CD14-positive monocyte (primary cell): ENCODE measurements at regions not wholly inside any gene's neighbourhood (a gene's known extent, or its start where the extent isn't known, plus 50 kb on each side); places are given as distances from the start of the nearest gene placed in this dataset.
A peak's percentile ranks its signal among the peaks of the same experiment; 100 is the strongest.
"Not testable (repeated sequence)": the region's sequence is repeated elsewhere in the genome, so short reads cannot be mapped to it uniquely, and the experiment has no call there.

Experiments
- DNase-seq, 3 donors: peaks; one replicate each; pipeline ENCODE4 v3.0.0-alpha.2; 2011 to 2022
- H2AFZ ChIP-seq: 2 replicates; pipeline ENCODE4 v1.6.0; 2012; ENCODE audit warnings: mild to moderate bottlenecking, low read depth, low read length, inconsistent platforms; ENCODE audit not compliant: insufficient read depth, poor library complexity, severe bottlenecking
- H3K27ac ChIP-seq, 2 donors: 1 replicate in 1 of 2; 2 replicates in 1 of 2; pipeline ENCODE4 v1.5.1; 2012 to 2013; ENCODE audit warnings: low read length in 2 of 2, control low read depth in 1 of 2, inconsistent platforms in 1 of 2, low read depth in 1 of 2, mild to moderate bottlenecking in 1 of 2
- H3K27me3 ChIP-seq, 2 donors: one replicate each; pipeline versions ENCODE4 v1.6.0 to v1.6.1; 2011 to 2013; ENCODE audit warnings: low read length in 2 of 2; ENCODE audit not compliant: control insufficient read depth in 2 of 2, insufficient read depth in 2 of 2
- H3K36me3 ChIP-seq, 2 donors: replicated peaks in 1 of 2; 1 replicate in 1 of 2; 2 replicates in 1 of 2; pipeline versions ENCODE4 v1.5.1 to v1.6.1; 2012 to 2013; ENCODE audit warnings: low read length in 2 of 2, control low read depth in 1 of 2, inconsistent platforms in 1 of 2, mild to moderate bottlenecking in 1 of 2; ENCODE audit not compliant: insufficient read depth in 2 of 2, control insufficient read depth in 1 of 2
- H3K4me1 ChIP-seq, 2 donors: 1 replicate in 1 of 2; 2 replicates in 1 of 2; pipeline versions ENCODE4 v1.5.1 to v1.6.1; 2012 to 2013; ENCODE audit warnings: low read length in 2 of 2, control low read depth in 1 of 2, inconsistent platforms in 1 of 2, mild to moderate bottlenecking in 1 of 2, moderate library complexity in 1 of 2; ENCODE audit not compliant: insufficient read depth in 2 of 2, control insufficient read depth in 1 of 2
- H3K4me2 ChIP-seq: replicated peaks from 2 replicates; pipeline ENCODE3; 2012; ENCODE audit warnings: low read length, moderate library complexity, mild to moderate bottlenecking; ENCODE audit not compliant: poor library complexity, severe bottlenecking; ENCODE audit errors: extremely low read depth
- H3K4me3 ChIP-seq, 3 experiments: fragments of 200-600 bp in 1 of 3; sonication (generic) in 1 of 3; replicated peaks in 1 of 3; 1 replicate in 2 of 3; 2 replicates in 1 of 3; pipeline ENCODE4 v1.5.1; 2011 to 2013; ENCODE audit warnings: low read length in 3 of 3, mild to moderate bottlenecking in 3 of 3, control low read depth in 2 of 3, low read depth in 2 of 3, inconsistent platforms in 1 of 3, moderate library complexity in 1 of 3
- H3K79me2 ChIP-seq: 2 replicates; pipeline ENCODE4 v1.6.0; 2012; ENCODE audit warnings: mild to moderate bottlenecking, control low read depth, inconsistent platforms, low read length, moderate library complexity; ENCODE audit not compliant: insufficient read depth
- H3K9ac ChIP-seq: 2 replicates; pipeline ENCODE4 v1.6.0; 2017; ENCODE audit warnings: low read length, mild to moderate bottlenecking; ENCODE audit not compliant: insufficient read depth, poor library complexity, severe bottlenecking
- H3K9me3 ChIP-seq, 2 donors: replicated peaks in 1 of 2; 1 replicate in 1 of 2; 2 replicates in 1 of 2; pipeline versions ENCODE4 v1.5.1 to v1.6.1; 2012 to 2013; ENCODE audit warnings: low read length in 2 of 2, control low read depth in 1 of 2; ENCODE audit not compliant: control insufficient read depth in 1 of 2, insufficient read depth in 1 of 2
- H4K20me1 ChIP-seq: 2 replicates; pipeline ENCODE4 v1.6.0; 2012; ENCODE audit warnings: mild to moderate bottlenecking, low read length, control low read depth, moderate library complexity; ENCODE audit not compliant: insufficient read depth
- H3K27ac Mint-ChIP-seq, 7 donors: one replicate each; pipeline ENCODE4 v1.8.0; 2020; ENCODE audit warnings: mild to moderate bottlenecking in 7 of 7, mixed read lengths in 7 of 7, moderate library complexity in 6 of 7, inconsistent platforms in 2 of 7
- H3K27me3 Mint-ChIP-seq, 3 donors: one replicate each; pipeline ENCODE4 v1.8.0; 2021 to 2022; ENCODE audit warnings: low read depth in 3 of 3, mild to moderate bottlenecking in 3 of 3, mixed read lengths in 3 of 3, moderate library complexity in 3 of 3, inconsistent platforms in 1 of 3
- H3K36me3 Mint-ChIP-seq, 2 donors: one replicate each; pipeline ENCODE4 v1.8.0; 2020; ENCODE audit warnings: mixed read lengths in 2 of 2, inconsistent platforms in 1 of 2, mild to moderate bottlenecking in 1 of 2
- H3K4me1 Mint-ChIP-seq: one replicate; pipeline ENCODE4 v1.8.0; 2020; ENCODE audit warnings: mild to moderate bottlenecking, mixed read lengths
- H3K4me3 Mint-ChIP-seq, 2 donors: one replicate each; pipeline ENCODE4 v1.8.0; 2020; ENCODE audit warnings: mild to moderate bottlenecking in 2 of 2, mixed read lengths in 2 of 2, moderate library complexity in 1 of 2
- H3K9me3 Mint-ChIP-seq, 7 donors: one replicate each; pipeline ENCODE4 v1.8.0; 2020 to 2022; ENCODE audit warnings: mixed read lengths in 7 of 7, mild to moderate bottlenecking in 6 of 7, moderate library complexity in 6 of 7, inconsistent platforms in 2 of 7
- WGBS: methylation state at CpG from one replicate; pipeline ENCODE4 v1.1.5; 2013; ENCODE audit warnings: missing lambda C conversion rate; ENCODE audit not compliant: insufficient coverage; 5-methylcytosine and 5-hydroxymethylcytosine counted together
- intact Hi-C, 2 donors: fragments of 100-400 bp; cut with micrococcal nuclease; formaldehyde crosslinking; loops; one replicate each; pipeline versions ENCODE4 v1.15.0 to v1.15.1; 2023
- TF ChIP-seq, protein P1 (sequence below): fragments of 200-600 bp; IDR thresholded peaks from one replicate; pipeline ENCODE4 v1.8.0; 2022; ENCODE audit warnings: antibody characterized with exemption, mild to moderate bottlenecking

DNA sequence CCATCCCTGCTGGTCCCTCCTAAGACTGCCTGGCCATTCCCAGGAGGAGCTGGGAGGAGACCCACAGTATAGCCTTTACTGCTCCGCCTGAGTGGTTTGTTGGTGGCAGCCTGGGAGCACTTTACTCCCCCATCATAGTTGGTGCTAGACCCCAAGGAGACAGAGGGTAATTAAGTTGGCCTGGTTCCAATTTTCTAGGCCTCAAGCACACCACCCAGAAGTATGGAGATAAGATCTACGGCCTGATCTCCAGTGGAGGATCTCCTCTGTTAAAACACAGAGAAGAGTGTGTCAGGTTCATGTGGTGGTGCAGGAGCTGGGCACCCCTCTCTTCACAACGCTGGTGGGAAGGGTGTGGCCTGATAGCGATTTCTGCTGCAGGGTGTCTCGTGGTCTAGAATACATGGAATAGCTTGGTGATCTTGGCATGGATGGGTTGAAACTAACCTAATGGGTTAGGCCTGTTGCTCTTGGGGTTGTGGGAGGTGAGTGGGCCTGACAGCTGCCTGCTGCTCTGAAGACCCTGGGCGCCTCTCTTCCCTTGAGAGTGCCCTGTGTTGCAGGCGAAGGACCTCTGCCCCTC lies 68.5 kb downstream of the FASLG start:
- H4K20me1 ChIP-seq, result no peaks in the 10 kb centered on the region
- Mint-ChIP-seq H3K36me3 (peaks cover 0 to 7% of the 10 kb centered on the region in 2 donors), H3K27me3 (peaks cover 0 to 8% (median 0%) of the 10 kb centered on the region in 3 donors), H3K4me1 (peaks cover 42% of the 10 kb centered on the region), H3K9me3 (peaks cover 7 to 19% (median 14%) of the 10 kb centered on the region in 7 donors), H3K4me3 (no peak overlapping the region), H3K27ac (peak overlapping the region; percentile 21 to 89 (median 57))
- H3K9me3 ChIP-seq, result peaks cover 6 to 8% of the 10 kb centered on the region in 2 donors
- TF ChIP-seq, protein P1, sequence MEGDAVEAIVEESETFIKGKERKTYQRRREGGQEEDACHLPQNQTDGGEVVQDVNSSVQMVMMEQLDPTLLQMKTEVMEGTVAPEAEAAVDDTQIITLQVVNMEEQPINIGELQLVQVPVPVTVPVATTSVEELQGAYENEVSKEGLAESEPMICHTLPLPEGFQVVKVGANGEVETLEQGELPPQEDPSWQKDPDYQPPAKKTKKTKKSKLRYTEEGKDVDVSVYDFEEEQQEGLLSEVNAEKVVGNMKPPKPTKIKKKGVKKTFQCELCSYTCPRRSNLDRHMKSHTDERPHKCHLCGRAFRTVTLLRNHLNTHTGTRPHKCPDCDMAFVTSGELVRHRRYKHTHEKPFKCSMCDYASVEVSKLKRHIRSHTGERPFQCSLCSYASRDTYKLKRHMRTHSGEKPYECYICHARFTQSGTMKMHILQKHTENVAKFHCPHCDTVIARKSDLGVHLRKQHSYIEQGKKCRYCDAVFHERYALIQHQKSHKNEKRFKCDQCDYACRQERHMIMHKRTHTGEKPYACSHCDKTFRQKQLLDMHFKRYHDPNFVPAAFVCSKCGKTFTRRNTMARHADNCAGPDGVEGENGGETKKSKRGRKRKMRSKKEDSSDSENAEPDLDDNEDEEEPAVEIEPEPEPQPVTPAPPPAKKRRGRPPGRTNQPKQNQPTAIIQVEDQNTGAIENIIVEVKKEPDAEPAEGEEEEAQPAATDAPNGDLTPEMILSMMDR, result no peak
- no peak overlapping the region for H3K4me3 ChIP-seq
- 93% methylated on average over 3 of the region's 7 CpGs for WGBS
- H2AFZ ChIP-seq, result no peak overlapping the region
- H3K79me2 ChIP-seq, result no peaks in the 10 kb centered on the region
- peak overlapping the region; percentile 12 for H3K4me2 ChIP-seq
- H3K4me1 ChIP-seq, result peaks cover 31 to 34% of the 10 kb centered on the region in 2 donors
- H3K27ac ChIP-seq, result peak overlapping the region; percentile 8 to 56
- no peaks in the 10 kb centered on the region for H3K36me3 ChIP-seq
- no peaks in the 10 kb centered on the region for H3K27me3 ChIP-seq
- intact Hi-C loops, result loop anchor here in 1 of 2 donors (10.0 kb wide), 1 partner anchor 193 kb away; the partner anchor contains the start of gene SUCO
- H3K9ac ChIP-seq, result no peak overlapping the region
- DNase-seq, result no peak

DNA sequence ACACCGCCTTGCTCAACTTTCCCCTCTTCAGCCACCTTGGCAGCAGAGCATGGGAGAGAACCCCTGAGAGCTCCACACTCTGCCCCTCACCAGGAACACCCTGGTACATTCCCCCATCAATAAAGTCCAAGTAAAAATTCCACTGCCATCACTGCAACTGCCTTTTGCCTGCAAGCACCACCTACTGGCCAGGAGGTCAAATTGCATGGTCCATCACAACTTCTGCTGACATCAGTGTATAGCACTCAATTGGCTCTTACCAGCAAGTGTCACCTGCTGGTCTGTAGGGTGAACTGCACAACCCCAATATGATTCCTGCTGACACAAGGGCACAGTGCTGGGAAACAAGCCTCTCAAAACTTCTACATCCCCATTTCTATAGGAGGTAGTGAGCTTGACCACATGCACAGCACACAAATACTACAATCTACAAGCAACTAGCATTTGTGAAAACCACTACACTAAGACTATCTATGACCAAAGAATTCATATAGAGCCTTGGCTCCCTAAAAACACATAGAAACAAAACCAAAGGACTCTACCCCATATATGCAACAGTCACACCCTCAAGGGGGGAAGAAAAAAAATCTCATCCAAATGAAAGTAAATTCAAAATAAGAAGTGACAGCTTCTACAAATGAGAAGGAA lies 69.2 kb downstream of the FASLG start:
- no peaks in the 10 kb centered on the region for H3K36me3 ChIP-seq

DNA sequence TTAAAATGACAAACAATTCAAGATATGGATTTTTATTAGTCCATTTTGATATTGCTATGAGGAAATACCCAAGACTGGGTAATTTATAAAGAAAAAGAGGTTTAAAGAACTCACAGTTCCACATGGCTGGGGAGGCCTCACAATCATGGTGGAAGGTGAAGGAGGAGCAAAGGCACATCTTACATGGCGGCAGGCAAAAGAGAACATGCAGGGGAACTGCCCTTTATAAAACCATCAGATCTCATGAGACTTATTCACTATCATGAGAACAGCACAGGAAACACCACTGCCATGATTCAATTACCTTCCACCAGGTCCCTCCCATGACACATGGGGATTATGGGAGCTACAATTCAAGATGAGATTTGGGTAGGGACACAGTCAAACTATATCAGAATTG lies 69.8 kb downstream of the FASLG start:
- Mint-ChIP-seq H3K27ac (peak overlapping the region in 1 of 7 donors; percentile 78), H3K4me1 (peaks cover 45% of the 10 kb centered on the region), H3K9me3 (peaks cover 7 to 19% (median 14%) of the 10 kb centered on the region in 7 donors)
- intact Hi-C loops, result loop anchor here in 1 of 2 donors (10.0 kb wide), 1 partner anchor 194 kb away; the partner anchor contains the start of gene SUCO
- not testable (repeated sequence) for H3K9ac ChIP-seq, H3K36me3 Mint-ChIP-seq, H3K27me3 ChIP-seq, H3K36me3 ChIP-seq, H3K27me3 Mint-ChIP-seq, H3K4me2 ChIP-seq, H3K27ac ChIP-seq, H3K9me3 ChIP-seq, H4K20me1 ChIP-seq, H3K79me2 ChIP-seq, H3K4me3 Mint-ChIP-seq, H2AFZ ChIP-seq, H3K4me3 ChIP-seq, DNase-seq
- peaks cover 31 to 35% of the 10 kb centered on the region in 2 donors for H3K4me1 ChIP-seq
- WGBS, result no CpG with 5 or more reads among the region's 1 CpG

More for the DNA sequence above, 69.2 kb downstream of the FASLG start:
- Histone ChIP-seq H4K20me1 (no peaks in the 10 kb centered on the region), H3K27ac (peak overlapping the region in 1 of 2 donors; percentile 56), H3K4me3 (no peak overlapping the region), H3K9me3 (peaks cover 6 to 8% of the 10 kb centered on the region in 2 donors), H3K9ac (no peak overlapping the region), H3K4me2 (no peak overlapping the region), H3K27me3 (no peaks in the 10 kb centered on the region), H3K4me1 (peaks cover 31 to 34% of the 10 kb centered on the region in 2 donors), H3K79me2 (no peaks in the 10 kb centered on the region), H2AFZ (no peak overlapping the region)
- DNase-seq, result peak; percentile 22 to 56 (median 44)
- H3K4me1 Mint-ChIP-seq, result peaks cover 42% of the 10 kb centered on the region
- H3K36me3 Mint-ChIP-seq, result peaks cover 0 to 7% of the 10 kb centered on the region in 2 donors
- WGBS, result 85% methylated on average over 1 of the region's 1 CpG
- TF ChIP-seq, protein P1, result peak; percentile 69
- H3K4me3 Mint-ChIP-seq, result no peak overlapping the region
- H3K27me3 Mint-ChIP-seq, result peaks cover 0 to 8% (median 1%) of the 10 kb centered on the region in 3 donors
- intact Hi-C loops, result loop anchor here in 1 of 2 donors (10.0 kb wide), 1 partner anchor 193 kb away; the partner anchor contains the start of gene SUCO
- peaks cover 7 to 19% (median 14%) of the 10 kb centered on the region in 7 donors for H3K9me3 Mint-ChIP-seq
- peak overlapping the region in 3 of 7 donors; percentile 38 to 78 (median 58) for H3K27ac Mint-ChIP-seq
